GM12878 (cell line): ENCODE measurements at regions not wholly inside any gene's neighbourhood (a gene's known extent, or its start where the extent isn't known, plus 50 kb on each side); places are given as distances from the start of the nearest gene placed in this dataset.

Experiments
- EP300 ChIP-seq, 2 experiments: fragments of 150-350 bp in 1 of 2; IDR thresholded peaks; 2 replicates each; pipeline ENCODE4 v1.6.1; 2011 to 2012; ENCODE audit warnings: low read depth in 2 of 2, low read length in 2 of 2, borderline replicate concordance in 1 of 2, improper control_type of control experiment in 1 of 2, inconsistent platforms in 1 of 2; ENCODE audit not compliant: control insufficient read depth in 1 of 2
- ETV6 ChIP-seq, 2 experiments: fragments of 450-650 bp in 1 of 2; IDR thresholded peaks in 1 of 2; conservative IDR thresholded peaks in 1 of 2; 2 replicates each; pipeline ENCODE4 v1.6.1; 2014; ENCODE audit warnings: antibody characterized with exemption in 1 of 2, borderline replicate concordance in 1 of 2, low read depth in 1 of 2, mild to moderate bottlenecking in 1 of 2, moderate library complexity in 1 of 2
- FOS ChIP-seq: IDR thresholded peaks from 3 replicates; pipeline ENCODE4 v1.6.1; 2011; ENCODE audit warnings: borderline replicate concordance; ENCODE audit not compliant: insufficient read length; ENCODE audit errors: extremely low read depth
- SMC3 ChIP-seq: IDR thresholded peaks from 2 replicates; pipeline ENCODE4 v1.6.1; 2011; ENCODE audit warnings: low read length, improper control_type of control experiment, borderline replicate concordance
- TF ChIP-seq, protein P1 (sequence below): fragments of 450-650 bp; IDR thresholded peaks from 2 replicates; pipeline ENCODE4 v1.6.1; 2017; ENCODE audit warnings: mild to moderate bottlenecking, moderate library complexity
- TF ChIP-seq, protein P2 (sequence below): IDR thresholded peaks from 2 replicates; pipeline ENCODE4 v1.6.1; 2012; ENCODE audit warnings: mild to moderate bottlenecking, low read depth, low read length

DNA sequence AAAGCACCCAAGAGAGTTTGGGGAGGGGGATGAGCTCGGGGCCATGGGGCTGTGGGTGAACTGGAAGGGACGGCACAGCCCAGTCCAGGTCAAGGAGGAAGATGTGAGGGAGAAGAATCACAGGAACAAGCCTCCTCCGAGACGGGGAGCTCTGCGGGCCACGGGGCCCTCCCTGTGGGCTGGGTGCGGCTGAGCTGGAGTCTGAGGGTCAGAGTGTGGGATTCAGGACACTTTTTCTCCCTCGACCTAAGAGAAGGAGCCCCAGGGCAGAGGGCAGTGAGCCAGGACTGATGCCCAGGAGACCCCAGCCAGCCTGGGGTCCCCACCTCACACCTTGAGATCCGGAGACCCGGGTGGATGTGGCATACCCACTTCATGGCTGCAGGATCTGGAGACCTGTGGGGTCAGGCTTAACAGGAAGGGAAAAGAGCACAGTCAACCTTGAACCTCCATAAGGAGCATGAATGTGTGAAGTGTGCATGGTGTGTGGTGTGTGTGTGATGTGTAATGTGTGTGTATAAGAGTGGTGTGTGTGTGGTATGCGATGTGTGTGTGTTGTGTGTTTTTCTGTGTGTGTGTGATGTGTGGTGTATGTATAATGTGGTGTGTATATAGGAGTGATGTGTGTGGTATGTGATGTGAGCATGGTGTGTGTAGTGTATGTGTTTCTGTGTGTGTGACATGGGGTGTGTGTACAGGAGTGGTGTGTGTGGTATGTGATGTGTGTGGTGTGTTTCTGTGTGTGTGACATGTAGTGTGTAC lies 504.6 kb downstream of the BRD1 start (continued):
- TF ChIP-seq, protein P1, sequence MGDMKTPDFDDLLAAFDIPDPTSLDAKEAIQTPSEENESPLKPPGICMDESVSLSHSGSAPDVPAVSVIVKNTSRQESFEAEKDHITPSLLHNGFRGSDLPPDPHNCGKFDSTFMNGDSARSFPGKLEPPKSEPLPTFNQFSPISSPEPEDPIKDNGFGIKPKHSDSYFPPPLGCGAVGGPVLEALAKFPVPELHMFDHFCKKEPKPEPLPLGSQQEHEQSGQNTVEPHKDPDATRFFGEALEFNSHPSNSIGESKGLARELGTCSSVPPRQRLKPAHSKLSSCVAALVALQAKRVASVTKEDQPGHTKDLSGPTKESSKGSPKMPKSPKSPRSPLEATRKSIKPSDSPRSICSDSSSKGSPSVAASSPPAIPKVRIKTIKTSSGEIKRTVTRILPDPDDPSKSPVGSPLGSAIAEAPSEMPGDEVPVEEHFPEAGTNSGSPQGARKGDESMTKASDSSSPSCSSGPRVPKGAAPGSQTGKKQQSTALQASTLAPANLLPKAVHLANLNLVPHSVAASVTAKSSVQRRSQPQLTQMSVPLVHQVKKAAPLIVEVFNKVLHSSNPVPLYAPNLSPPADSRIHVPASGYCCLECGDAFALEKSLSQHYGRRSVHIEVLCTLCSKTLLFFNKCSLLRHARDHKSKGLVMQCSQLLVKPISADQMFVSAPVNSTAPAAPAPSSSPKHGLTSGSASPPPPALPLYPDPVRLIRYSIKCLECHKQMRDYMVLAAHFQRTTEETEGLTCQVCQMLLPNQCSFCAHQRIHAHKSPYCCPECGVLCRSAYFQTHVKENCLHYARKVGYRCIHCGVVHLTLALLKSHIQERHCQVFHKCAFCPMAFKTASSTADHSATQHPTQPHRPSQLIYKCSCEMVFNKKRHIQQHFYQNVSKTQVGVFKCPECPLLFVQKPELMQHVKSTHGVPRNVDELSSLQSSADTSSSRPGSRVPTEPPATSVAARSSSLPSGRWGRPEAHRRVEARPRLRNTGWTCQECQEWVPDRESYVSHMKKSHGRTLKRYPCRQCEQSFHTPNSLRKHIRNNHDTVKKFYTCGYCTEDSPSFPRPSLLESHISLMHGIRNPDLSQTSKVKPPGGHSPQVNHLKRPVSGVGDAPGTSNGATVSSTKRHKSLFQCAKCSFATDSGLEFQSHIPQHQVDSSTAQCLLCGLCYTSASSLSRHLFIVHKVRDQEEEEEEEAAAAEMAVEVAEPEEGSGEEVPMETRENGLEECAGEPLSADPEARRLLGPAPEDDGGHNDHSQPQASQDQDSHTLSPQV = no peak
- no peak for TF ChIP-seq EP300 (IDR thresholded peaks at IDR 0.05; ENCODE audit: borderline replicate concordance in 1 of 2, control insufficient read depth in 1 of 2, low read depth in 2 of 2, low read length in 2 of 2)
- no peak for TF ChIP-seq SMC3
- no peak for TF ChIP-seq FOS
- TF ChIP-seq ETV6 (conservative IDR thresholded peaks at IDR 0.05 in 1 of 2, IDR thresholded peaks at IDR 0.05 in 1 of 2; ENCODE audit: borderline replicate concordance in 1 of 2, low read depth in 1 of 2) = no peak
- TF ChIP-seq, protein P2, sequence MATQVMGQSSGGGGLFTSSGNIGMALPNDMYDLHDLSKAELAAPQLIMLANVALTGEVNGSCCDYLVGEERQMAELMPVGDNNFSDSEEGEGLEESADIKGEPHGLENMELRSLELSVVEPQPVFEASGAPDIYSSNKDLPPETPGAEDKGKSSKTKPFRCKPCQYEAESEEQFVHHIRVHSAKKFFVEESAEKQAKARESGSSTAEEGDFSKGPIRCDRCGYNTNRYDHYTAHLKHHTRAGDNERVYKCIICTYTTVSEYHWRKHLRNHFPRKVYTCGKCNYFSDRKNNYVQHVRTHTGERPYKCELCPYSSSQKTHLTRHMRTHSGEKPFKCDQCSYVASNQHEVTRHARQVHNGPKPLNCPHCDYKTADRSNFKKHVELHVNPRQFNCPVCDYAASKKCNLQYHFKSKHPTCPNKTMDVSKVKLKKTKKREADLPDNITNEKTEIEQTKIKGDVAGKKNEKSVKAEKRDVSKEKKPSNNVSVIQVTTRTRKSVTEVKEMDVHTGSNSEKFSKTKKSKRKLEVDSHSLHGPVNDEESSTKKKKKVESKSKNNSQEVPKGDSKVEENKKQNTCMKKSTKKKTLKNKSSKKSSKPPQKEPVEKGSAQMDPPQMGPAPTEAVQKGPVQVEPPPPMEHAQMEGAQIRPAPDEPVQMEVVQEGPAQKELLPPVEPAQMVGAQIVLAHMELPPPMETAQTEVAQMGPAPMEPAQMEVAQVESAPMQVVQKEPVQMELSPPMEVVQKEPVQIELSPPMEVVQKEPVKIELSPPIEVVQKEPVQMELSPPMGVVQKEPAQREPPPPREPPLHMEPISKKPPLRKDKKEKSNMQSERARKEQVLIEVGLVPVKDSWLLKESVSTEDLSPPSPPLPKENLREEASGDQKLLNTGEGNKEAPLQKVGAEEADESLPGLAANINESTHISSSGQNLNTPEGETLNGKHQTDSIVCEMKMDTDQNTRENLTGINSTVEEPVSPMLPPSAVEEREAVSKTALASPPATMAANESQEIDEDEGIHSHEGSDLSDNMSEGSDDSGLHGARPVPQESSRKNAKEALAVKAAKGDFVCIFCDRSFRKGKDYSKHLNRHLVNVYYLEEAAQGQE = no peak
